Testis (tissue), 2 donors: ENCODE measurements at regions not wholly inside any gene's neighbourhood (a gene's known extent, or its start where the extent isn't known, plus 50 kb on each side); places are given as distances from the start of the nearest gene placed in this dataset.

Source experiments
- DNase-seq: peaks from one replicate; pipeline ENCODE4 v3.0.0-alpha.2; 2019
- H3K27ac ChIP-seq, 2 donors: fragments of 200-600 bp; sonication (generic); one replicate each; pipeline ENCODE4 v1.5.1; 2019
- H3K27me3 ChIP-seq: fragments of 200-600 bp; sonication (generic); one replicate; pipeline ENCODE4 v1.5.1; 2019
- H3K36me3 ChIP-seq: fragments of 200-600 bp; sonication (generic); one replicate; pipeline ENCODE4 v1.5.1; 2017; ENCODE audit warnings: low read depth; ENCODE audit errors: missing control alignments
- H3K4me1 ChIP-seq: fragments of 200-600 bp; sonication (generic); one replicate; pipeline ENCODE4 v1.5.1; 2019
- H3K4me3 ChIP-seq, 2 donors: fragments of 200-600 bp; sonication (generic); one replicate each; pipeline ENCODE4 v1.5.1; 2017 to 2019
- H3K9me3 ChIP-seq: fragments of 200-600 bp; sonication (generic); one replicate; pipeline ENCODE4 v1.5.1; 2017
- CTCF ChIP-seq, 3 experiments: fragments of 450-650 bp in 2 of 3; fragments of 200-600 bp in 1 of 3; sonication (generic) in 1 of 3; IDR thresholded peaks; one replicate each; pipeline ENCODE4 v1.5.1; 2016 to 2019; ENCODE audit warnings: antibody characterized with exemption in 3 of 3, mild to moderate bottlenecking in 2 of 3, moderate library complexity in 1 of 3
- POLR2A ChIP-seq: fragments of 450-650 bp; IDR thresholded peaks from one replicate; pipeline ENCODE4 v1.6.1; 2017; ENCODE audit warnings: antibody characterized with exemption, mild to moderate bottlenecking, moderate library complexity
- WGBS, 2 donors: methylation state at CpG; one replicate each; pipeline ENCODE4 v1.1.5; 2018; 5-methylcytosine and 5-hydroxymethylcytosine counted together
- intact Hi-C: fragments of 100-400 bp; cut with DNase I; formaldehyde crosslinking; loops from one replicate; pipeline ENCODE4 v1.15.1; 2023; ENCODE audit warnings: low total_unique reads

GRCh38 chr6:4504700-4505099 lies 271.5 kb upstream of the CDYL start:
- WGBS, 2 donors = 91 to 95% methylated on average over 2 of the region's 2 CpGs
- DNase-seq = no peak
- Histone ChIP-seq H3K9me3 (no peaks in the 10 kb centered on the region), H3K27ac (no peak overlapping the region), H3K4me3 (no peak overlapping the region), H3K27me3 (no peaks in the 10 kb centered on the region), H3K4me1 (no peaks in the 10 kb centered on the region), H3K36me3 (no peaks in the 10 kb centered on the region)
- TF ChIP-seq POLR2A = no peak
- no peak for TF ChIP-seq CTCF (IDR thresholded peaks at IDR 0.05)
- intact Hi-C loops = no loop called here

DNA sequence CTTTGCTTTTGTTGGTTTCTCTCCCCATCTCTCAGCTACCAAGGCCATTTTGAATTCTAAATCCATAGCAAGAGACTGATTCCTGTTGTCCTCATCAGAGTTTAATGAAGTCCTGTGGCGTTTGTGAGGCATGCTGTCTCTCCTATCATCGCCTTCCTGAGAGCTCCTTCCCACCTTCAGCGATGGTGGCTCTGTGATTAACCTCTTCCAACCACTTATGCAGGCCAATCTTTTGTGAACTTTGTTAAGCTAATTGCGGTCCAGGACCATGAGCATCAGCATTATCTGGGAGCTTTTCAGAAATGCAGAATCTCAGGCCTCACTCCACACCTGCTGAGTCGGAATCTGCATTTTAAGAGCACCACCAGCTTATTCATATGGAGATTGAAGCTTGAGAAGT lies 272.5 kb upstream of the CDYL start:
- no peak overlapping the region for H3K4me3 ChIP-seq
- H3K27me3 ChIP-seq = no peaks in the 10 kb centered on the region
- TF ChIP-seq CTCF (IDR thresholded peaks at IDR 0.05) (no peak), POLR2A (no peak)
- intact Hi-C loops = no loop called here
- H3K36me3 ChIP-seq = no peaks in the 10 kb centered on the region
- H3K4me1 ChIP-seq = no peaks in the 10 kb centered on the region
- no peak for DNase-seq
- H3K27ac ChIP-seq = no peak overlapping the region
- 69% methylated on average over 5 of the region's 5 CpGs for WGBS, 2 donors
- H3K9me3 ChIP-seq = no peaks in the 10 kb centered on the region

DNA sequence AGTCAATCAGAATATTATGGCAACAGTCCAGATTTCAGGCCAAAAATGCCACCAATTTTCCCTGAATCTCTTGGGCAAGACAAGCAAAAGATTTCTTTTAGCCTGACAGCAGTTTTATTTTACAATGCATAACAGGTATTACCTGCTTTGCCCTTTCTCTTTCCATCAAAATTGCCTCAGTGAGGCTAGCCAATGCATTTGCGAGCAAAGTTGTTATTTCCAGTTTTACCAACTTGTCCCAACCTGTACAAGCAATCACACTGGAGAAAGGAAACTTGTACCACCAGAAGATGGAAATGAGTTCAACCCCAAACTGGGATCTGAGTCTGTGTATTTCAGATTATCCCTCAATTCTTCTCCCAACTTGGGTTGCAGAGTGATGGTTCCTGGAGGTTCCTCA lies 279.9 kb upstream of the CDYL start:
- H3K36me3 ChIP-seq = no peaks in the 10 kb centered on the region
- TF ChIP-seq CTCF (IDR thresholded peaks at IDR 0.05) (no peak), POLR2A (no peak)
- intact Hi-C loops = no loop called here
- H3K4me1 ChIP-seq = no peaks in the 10 kb centered on the region
- 97 to 100% methylated on average over 1 of the region's 1 CpG for WGBS, 2 donors
- no peaks in the 10 kb centered on the region for H3K9me3 ChIP-seq
- no peak overlapping the region for H3K27ac ChIP-seq
- no peaks in the 10 kb centered on the region for H3K27me3 ChIP-seq
- DNase-seq = no peak
- no peak overlapping the region for H3K4me3 ChIP-seq

- WGBS, 2 donors = 90 to 91% methylated on average over 7 of the region's 7 CpGs
- no peak for DNase-seq
- Histone ChIP-seq H3K27me3 (no peaks in the 10 kb centered on the region), H3K4me3 (no peak overlapping the region), H3K4me1 (no peaks in the 10 kb centered on the region), H3K9me3 (no peaks in the 10 kb centered on the region), H3K36me3 (no peaks in the 10 kb centered on the region), H3K27ac (no peak overlapping the region)
- intact Hi-C loops = no loop called here
- TF ChIP-seq POLR2A = no peak
- no peak for TF ChIP-seq CTCF (IDR thresholded peaks at IDR 0.05)
Measured at GRCh38 chr6:4491501-4492260, 284.5 kb upstream of the CDYL start.

- Histone ChIP-seq H3K27me3 (no peaks in the 10 kb centered on the region), H3K9me3 (no peaks in the 10 kb centered on the region), H3K4me3 (no peak overlapping the region), H3K4me1 (no peaks in the 10 kb centered on the region), H3K27ac (no peak overlapping the region), H3K36me3 (no peaks in the 10 kb centered on the region)
- DNase-seq = no peak
- intact Hi-C loops = no loop called here
- TF ChIP-seq POLR2A (no peak), CTCF (IDR thresholded peaks at IDR 0.05) (no peak)
- WGBS, 2 donors = 72 to 76% methylated on average over 4 of the region's 4 CpGs
Measured at GRCh38 chr6:4489538-4489937, 286.7 kb upstream of the CDYL start.
